ENCODE measurements at regions not wholly inside any gene's neighbourhood (a gene's known extent, or its start where the extent isn't known, plus 50 kb on each side); places are given as distances from the start of the nearest gene placed in this dataset.

- TF ChIP-seq CTCF (IDR thresholded peaks at IDR 0.05; ENCODE audit: low read length) (no peak), EZH2 (IDR thresholded peaks at IDR 0.05; ENCODE audit: borderline replicate concordance, low read length) (no peak)
These were observed 1064.5 kb upstream of the DDX18 start for GRCh38 chr2:116749994-116750393.
